NCI-H128 (cell line): ENCODE measurements at regions not wholly inside any gene's neighbourhood (a gene's known extent, or its start where the extent isn't known, plus 50 kb on each side); places are given as distances from the start of the nearest gene placed in this dataset.

ENCODE experiments used
- DNase-seq: peaks from one replicate; lab custom pipeline; 2025; ENCODE audit not compliant: unreplicated experiment; lab: John Stamatoyannopoulos, UW

DNA sequence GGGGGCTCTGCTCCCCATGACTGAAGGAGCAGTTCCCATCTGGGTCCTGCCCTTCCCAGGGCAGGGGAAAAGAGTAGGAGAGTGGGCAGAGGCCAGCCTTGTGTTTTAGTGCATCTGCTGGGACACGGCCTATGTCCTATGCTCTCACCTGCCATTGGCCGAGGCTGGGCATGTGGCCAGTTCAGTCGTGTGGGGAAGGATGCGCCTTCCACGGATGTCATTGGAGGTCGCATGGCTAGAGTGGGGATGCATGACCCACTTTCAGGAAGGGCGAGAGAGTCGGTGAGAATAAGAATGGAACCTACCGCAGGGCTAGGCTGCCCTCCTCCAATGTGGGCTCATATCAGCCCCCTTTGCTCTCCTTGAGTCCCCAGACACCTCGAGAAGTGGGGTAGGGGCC lies 70.9 kb upstream of the HAAO start:
- DNase-seq: no peak

DNA sequence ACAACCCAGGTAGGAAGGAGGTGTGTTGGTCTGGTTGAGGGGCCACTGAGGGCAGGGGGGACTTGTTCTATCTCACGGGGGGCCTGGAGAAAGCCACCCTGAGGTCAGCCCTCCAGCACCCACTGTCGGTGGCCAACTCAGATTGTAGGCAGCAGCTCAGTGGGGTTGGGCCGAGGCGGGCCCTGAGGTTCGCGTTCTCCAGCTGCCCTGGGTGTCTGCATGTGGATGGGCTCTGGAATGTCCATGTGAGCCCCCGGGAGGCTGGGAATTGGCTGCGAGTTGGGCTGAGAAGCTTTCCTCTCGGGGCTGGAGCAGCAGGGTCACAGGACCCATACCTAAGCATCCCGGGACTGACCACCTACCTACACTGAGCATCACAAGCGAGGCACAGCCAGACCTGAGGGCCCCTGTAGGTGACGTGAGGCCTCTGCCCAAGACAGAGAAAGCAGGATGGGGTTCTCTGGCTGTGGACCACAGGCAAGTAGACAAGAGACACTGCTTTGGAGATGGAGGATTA lies 70.3 kb upstream of the HAAO start:
- no peak for DNase-seq

GRCh38 chr2:42861321-42861720 lies 68.9 kb upstream of the HAAO start:
- DNase-seq: no peak

DNA sequence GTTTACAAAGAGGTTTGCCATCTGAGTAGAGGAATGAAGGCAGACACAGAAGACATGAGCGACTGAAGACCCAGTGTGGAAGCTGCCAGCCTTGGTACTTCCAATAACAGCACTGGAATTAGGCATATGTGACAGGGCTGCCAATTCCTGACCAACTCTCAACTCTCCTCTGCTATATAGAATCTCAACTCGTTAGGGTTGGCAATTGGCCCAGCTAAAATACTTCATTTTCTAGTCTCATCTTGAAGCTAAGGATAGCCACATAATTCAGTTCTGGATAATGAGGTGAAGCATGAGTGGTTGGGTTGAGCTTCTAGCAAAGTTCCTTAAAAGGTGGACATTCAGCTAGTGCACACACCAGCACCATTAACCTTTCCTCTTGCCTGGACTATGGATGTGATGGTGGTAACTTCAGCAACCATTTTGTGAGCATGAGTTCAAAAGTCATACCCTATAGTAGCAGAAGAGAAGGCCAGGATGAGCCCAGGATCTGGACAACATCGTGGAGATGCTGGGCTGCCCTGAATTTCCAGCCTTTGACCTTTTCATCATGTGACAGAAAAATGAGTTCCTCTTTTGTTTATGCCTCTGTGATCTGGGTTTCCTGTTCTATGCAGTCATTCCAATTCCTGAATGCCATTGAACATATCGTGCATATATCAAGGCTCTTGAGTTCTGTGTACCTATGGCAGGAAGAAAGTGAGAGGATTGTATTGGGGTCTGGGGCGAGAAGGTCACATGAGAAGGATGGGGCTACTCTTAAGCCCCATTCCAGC lies 68.1 kb upstream of the HAAO start:
- DNase-seq: no peak

- no peak for DNase-seq
These were observed 67.4 kb upstream of the HAAO start for GRCh38 chr2:42859791-42860190.

DNA sequence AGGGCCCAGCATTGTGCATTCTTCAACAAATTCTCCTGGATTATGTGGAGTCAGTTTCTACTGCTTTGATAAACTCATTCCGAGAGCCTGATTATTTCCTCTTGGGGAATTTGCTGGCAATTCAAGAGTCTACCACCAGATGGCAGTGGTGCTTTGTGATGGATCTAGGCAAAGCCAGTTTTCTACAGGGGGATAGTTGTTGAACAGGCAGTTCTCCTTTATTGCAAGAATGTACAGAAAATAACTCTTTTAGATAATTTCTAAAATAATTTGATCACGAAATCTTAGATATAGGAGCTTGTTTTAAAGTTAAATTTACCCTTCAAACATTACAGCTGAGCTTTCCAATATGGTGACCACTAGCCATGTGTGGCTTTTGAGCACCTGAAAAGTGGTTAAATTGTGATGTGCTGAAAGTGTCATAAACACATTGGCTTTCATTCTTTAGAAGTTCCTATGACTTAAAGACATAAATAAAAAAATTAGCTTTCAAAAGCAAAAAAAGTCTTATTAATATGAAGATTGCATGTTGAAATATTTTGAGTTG lies 66.7 kb upstream of the HAAO start:
- DNase-seq: peak; percentile 58

GRCh38 chr2:42858140-42859005 lies 66.0 kb upstream of the HAAO start:
- no peak for DNase-seq

DNA sequence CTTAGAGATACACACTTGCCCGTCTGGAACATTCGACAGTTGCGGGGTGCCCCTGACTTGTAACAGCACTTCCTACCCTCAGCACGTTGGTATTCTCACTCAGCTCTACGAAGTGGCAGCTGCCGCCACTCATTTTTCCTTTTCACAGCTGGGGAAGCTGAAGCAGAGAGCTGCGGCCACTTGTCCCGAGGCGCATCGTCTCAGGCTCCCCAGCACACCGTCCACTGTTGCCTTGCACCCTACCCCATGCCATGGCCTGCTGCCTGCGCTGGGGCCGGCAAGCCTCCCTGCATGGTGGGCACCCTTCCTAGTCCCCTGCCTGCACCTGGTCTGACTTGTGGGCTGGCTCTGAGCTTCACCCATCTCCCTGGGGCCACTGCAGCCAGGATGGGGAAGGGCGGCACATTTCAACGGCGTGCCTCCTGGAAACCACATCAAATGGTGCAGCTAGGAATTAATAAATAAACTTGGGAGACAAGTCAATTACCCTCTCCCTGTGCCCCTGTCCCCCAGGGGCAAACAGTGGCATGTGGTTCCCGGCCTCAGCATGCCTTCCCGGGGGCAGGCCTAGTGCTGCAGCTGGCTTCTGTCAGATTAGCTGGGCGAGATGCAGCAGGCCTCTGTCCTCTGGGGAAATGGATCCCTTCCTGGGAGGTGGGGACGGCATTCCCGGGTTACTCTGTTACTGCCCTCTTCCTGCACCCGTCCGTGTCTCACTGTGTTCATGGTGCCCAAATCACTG lies 64.7 kb upstream of the HAAO start:
- no peak for DNase-seq

DNA sequence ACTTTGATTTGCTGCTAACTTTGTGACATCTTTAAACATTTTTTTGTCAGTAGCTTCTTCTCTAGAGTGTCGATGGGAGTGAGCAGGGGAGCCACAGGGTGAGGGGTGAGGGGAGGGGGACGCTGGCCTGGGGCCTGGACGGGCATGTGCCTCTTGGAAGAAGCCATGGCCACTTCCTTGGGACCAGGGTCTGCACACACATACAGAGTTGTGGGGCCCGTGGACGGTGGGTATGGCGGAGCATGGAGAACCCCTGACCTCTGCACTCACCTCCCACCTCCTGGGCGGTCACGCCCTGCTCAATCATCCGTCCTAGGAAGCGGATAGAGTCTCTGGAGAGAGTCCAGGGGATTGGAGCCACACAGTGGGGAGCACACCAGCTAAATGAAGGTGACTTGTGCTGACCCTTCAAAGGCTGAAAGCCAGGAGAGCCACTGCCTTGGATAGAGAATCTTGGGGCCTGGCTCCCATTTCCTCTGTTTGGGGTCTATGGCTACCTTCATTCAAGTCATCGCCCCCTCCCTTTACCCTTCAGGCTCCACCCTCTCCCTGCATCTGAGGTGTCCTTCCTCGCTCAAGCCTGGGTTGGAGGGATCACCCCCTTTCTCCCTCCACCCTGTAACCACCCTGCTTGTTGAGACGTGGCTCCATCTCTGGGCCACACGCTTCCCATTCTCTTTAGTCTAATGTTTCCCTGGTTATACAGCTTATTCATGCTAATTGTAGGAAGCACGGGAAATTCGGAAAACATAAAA lies 63.9 kb upstream of the HAAO start:
- no peak for DNase-seq

GRCh38 chr2:42855221-42855970 lies 63.0 kb upstream of the HAAO start:
- no peak for DNase-seq

GRCh38 chr2:42854207-42854818 lies 61.9 kb upstream of the HAAO start:
- no peak for DNase-seq

DNA sequence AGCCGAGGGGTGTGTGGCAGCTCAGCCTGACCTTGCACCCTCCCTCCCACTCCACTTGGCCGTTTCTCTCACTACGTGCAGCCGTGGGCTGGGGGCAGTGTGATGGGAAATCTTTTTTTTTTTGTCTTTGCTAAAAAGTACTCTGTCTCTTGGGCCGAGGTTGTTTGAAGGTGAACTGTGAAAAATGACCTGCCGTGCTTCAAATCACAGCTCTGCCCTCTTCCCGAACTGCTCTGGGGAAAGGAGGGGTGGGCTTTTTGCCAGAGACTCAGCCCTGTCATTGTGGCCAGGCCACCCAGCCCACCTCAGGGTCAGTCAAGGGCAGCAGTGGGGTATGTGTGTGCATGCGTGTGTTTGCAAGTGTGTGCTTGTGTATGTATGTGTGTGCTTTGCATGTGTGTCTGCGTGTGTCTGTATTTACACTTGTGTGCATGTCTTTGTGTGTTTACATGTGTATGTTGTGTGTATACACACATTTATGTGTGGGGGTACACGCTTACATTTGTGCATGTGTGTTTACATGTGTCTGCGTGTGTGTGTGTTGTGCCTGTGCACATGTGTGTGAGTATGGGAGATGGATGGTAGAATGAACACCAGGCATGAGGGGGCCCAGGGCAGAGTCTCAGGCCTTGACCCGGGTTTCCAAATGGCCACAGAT lies 61.3 kb upstream of the HAAO start:
- DNase-seq: no peak

- no peak for DNase-seq
These were observed 60.4 kb upstream of the HAAO start for GRCh38 chr2:42852798-42853197.

DNA sequence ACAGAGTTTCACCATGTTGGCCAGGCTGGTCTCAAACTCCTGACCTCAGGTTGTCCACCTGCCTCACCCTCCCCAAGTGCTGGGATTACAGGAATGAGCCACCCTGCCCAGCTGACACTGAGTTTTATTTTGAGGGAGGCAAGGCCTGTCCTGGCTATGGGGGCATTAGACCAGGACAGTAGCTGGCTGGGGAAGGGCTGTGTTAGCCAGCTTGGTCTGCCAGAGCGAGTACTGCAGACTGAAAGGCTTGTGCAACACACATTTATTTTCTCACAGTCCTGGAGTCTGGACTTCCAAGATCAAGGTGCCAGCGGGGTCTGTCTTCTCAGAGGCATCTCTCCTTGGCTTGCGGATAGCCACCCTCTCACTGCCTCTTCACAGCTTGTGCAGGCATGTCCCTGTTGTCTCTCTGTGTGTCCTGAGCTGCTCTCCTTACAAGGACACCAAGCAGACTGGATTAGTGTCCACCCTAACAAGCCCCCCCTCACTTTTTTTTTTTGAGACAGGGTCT lies 59.4 kb upstream of the HAAO start:
- no peak for DNase-seq

- DNase-seq: no peak
These were observed 58.8 kb upstream of the HAAO start for GRCh38 chr2:42851186-42851585.

DNA sequence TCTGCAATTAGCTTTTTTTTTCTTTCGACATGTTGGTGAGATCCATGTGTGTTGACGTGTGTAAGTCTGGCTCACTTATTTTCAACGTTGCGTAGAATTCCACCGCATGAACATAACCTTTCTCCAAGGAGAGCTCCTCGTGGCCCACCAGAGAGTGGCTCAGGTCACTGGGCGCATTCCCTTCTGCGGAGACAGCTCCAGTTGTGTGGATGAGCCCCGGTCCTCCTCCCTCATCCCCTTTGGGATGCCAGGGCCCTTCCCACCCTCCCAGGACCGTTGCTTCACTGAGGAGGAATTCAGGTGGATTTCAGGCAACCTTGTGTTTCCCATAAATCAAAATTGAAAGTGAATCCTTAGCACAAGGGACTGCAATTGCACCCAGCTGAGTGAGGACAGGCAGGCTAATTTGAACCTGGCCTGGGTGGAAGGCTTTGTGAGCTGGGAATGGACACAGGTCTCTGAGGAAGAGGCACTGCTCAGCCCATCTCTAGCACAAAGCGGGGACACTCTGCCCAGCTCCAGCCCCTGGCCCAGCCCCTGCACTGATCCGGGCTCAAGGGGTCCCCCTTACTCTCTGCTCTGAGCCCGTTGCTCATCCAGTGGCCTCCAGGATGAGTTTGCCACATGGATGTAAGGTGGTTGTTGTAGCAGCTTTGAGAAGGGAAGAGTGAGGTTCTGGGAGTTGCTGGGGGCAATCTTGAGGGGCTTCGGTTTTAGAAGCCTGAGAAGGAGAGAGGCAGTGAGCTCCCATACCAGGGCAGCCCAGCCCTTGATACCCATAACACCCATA lies 57.8 kb upstream of the HAAO start:
- DNase-seq: no peak

- DNase-seq: no peak
These were observed 56.9 kb upstream of the HAAO start for GRCh38 chr2:42849311-42849710.
